Endodermal cell (in vitro differentiated cells): ENCODE measurements at regions not wholly inside any gene's neighbourhood (a gene's known extent, or its start where the extent isn't known, plus 50 kb on each side); places are given as distances from the start of the nearest gene placed in this dataset.

Experiments
- DNase-seq: peaks from one replicate; pipeline ENCODE4 v3.0.0-alpha.2; 2017
- H3K27ac ChIP-seq: 2 replicates; pipeline ENCODE4 v1.5.1; 2013; ENCODE audit warnings: mild to moderate bottlenecking, low read depth, low read length, moderate library complexity
- H3K27me3 ChIP-seq: 2 replicates; pipeline ENCODE4 v1.6.1; 2013; ENCODE audit warnings: mild to moderate bottlenecking, low read length, moderate library complexity; ENCODE audit not compliant: insufficient read depth, control insufficient read depth, poor library complexity, severe bottlenecking
- H3K36me3 ChIP-seq: 2 replicates; pipeline ENCODE4 v1.7.0; 2013; ENCODE audit warnings: mild to moderate bottlenecking, low read length, moderate library complexity; ENCODE audit not compliant: control insufficient read depth, insufficient read depth
- H3K4me1 ChIP-seq: one replicate; pipeline ENCODE4 v1.7.0; 2013; ENCODE audit warnings: low read length; ENCODE audit not compliant: control insufficient read depth, insufficient read depth
- H3K4me3 ChIP-seq: 2 replicates; pipeline ENCODE4 v1.5.1; 2013; ENCODE audit warnings: mild to moderate bottlenecking, low read length, moderate library complexity
- H3K9ac ChIP-seq: 2 replicates; pipeline ENCODE4 v1.6.1; 2013; ENCODE audit warnings: mild to moderate bottlenecking, low read length, moderate library complexity; ENCODE audit not compliant: poor library complexity, severe bottlenecking; ENCODE audit errors: extremely low read depth
- H3K9me3 ChIP-seq: 2 replicates; pipeline ENCODE4 v1.6.1; 2013; ENCODE audit warnings: mild to moderate bottlenecking, low read length, moderate library complexity; ENCODE audit not compliant: control insufficient read depth
- H3K27ac Mint-ChIP-seq: 2 replicates; pipeline ENCODE4 v1.8.0; 2020; ENCODE audit warnings: mixed read lengths
- H3K27me3 Mint-ChIP-seq: 2 replicates; pipeline ENCODE4 v1.8.0; 2021; ENCODE audit warnings: mild to moderate bottlenecking, mixed read lengths; ENCODE audit not compliant: insufficient read depth
- H3K36me3 Mint-ChIP-seq: 2 replicates; pipeline ENCODE4 v1.8.0; 2020; ENCODE audit warnings: low read depth, mixed read lengths
- H3K4me1 Mint-ChIP-seq: 2 replicates; pipeline ENCODE4 v1.8.0; 2020; ENCODE audit warnings: mixed read lengths
- H3K4me3 Mint-ChIP-seq: 2 replicates; pipeline ENCODE4 v1.8.0; 2020; ENCODE audit warnings: mild to moderate bottlenecking, moderate library complexity, mixed read lengths
- H3K9me3 Mint-ChIP-seq: 2 replicates; pipeline ENCODE4 v1.8.0; 2020; ENCODE audit warnings: mild to moderate bottlenecking, mixed read lengths
- WGBS, 2 experiments: methylation state at CpG; one replicate each; pipeline versions ENCODE4 v1.1.5 to v1.1.7; 2013; ENCODE audit warnings: missing lambda C conversion rate in 2 of 2, mixed read lengths in 1 of 2; ENCODE audit not compliant: insufficient coverage in 1 of 2, insufficient read length in 1 of 2; 5-methylcytosine and 5-hydroxymethylcytosine counted together
- TF ChIP-seq, protein P1 (sequence below): fragments of 200-600 bp; sonication (generic); conservative IDR thresholded peaks from 2 replicates; pipeline ENCODE4 v1.5.0; 2021; ENCODE audit warnings: antibody characterized with exemption, mild to moderate bottlenecking

GRCh38 chr12:125286005-125286727, 220.9 kb downstream of the AACS start:
- 89 to 95% methylated on average over 4 to 7 of the region's 7 CpGs for WGBS, 2 experiments
- H3K9me3 Mint-ChIP-seq = peaks cover 5% of the 10 kb centered on the region

DNA sequence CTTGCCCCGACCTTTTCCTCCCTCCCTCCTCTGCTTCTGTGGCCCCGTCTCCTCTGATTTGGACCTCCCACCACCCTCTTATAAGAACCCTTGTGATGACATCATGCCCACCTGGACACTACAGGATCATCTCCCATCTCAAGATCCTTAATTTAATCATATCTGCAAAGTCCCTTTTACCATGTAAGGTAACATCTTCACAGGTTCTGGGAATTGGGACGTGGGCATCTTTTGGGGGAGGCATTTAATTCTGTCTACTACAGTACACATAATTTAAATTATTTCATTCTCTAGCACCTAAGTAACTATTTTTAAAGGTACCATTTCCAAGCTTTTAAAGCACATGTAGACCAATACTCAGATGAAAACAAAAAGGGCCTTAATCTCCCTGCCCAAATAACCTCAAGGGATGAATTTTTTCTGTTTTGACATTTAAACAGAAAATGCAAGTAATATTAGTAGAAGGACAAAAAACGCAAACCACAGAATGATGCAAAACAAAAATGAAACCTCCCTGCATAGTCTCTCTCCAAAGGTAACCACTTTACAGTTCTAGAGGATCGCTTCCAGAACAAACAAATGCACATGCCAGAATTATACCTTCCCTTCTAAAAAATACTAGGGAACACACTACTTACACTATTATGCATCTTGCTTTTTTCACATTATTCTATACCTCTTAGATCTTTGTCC, 222.1 kb downstream of the AACS start:
- WGBS, 2 experiments = 88 to 89% methylated on average over 3 to 5 of the region's 5 CpGs
- Mint-ChIP-seq H3K36me3 (peaks cover 4% of the 10 kb centered on the region), H3K27me3 (peaks cover 11% of the 10 kb centered on the region), H3K4me1 (no peaks in the 10 kb centered on the region), H3K9me3 (peaks cover 5% of the 10 kb centered on the region), H3K4me3 (no peak overlapping the region), H3K27ac (no peak overlapping the region)
- Histone ChIP-seq H3K36me3 (no peaks in the 10 kb centered on the region), H3K27me3 (peaks cover 8% of the 10 kb centered on the region), H3K27ac (no peak overlapping the region), H3K9me3 (no peaks in the 10 kb centered on the region), H3K4me3 (no peak overlapping the region), H3K9ac (no peak overlapping the region), H3K4me1 (no peaks in the 10 kb centered on the region)
- TF ChIP-seq, protein P1, sequence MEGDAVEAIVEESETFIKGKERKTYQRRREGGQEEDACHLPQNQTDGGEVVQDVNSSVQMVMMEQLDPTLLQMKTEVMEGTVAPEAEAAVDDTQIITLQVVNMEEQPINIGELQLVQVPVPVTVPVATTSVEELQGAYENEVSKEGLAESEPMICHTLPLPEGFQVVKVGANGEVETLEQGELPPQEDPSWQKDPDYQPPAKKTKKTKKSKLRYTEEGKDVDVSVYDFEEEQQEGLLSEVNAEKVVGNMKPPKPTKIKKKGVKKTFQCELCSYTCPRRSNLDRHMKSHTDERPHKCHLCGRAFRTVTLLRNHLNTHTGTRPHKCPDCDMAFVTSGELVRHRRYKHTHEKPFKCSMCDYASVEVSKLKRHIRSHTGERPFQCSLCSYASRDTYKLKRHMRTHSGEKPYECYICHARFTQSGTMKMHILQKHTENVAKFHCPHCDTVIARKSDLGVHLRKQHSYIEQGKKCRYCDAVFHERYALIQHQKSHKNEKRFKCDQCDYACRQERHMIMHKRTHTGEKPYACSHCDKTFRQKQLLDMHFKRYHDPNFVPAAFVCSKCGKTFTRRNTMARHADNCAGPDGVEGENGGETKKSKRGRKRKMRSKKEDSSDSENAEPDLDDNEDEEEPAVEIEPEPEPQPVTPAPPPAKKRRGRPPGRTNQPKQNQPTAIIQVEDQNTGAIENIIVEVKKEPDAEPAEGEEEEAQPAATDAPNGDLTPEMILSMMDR = no peak
- DNase-seq = no peak

More at GRCh38 chr12:125286005-125286727, 220.9 kb downstream of the AACS start:
- H3K9ac ChIP-seq = no peak overlapping the region
- peaks cover 4% of the 10 kb centered on the region for H3K36me3 Mint-ChIP-seq
- H3K4me1 ChIP-seq = no peaks in the 10 kb centered on the region
- peaks cover 11% of the 10 kb centered on the region for H3K27me3 ChIP-seq
- H3K4me3 ChIP-seq = no peak overlapping the region
- H3K36me3 ChIP-seq = no peaks in the 10 kb centered on the region
- no peak overlapping the region for H3K27ac Mint-ChIP-seq
- no peak overlapping the region for H3K27ac ChIP-seq
- H3K4me1 Mint-ChIP-seq = peaks cover 3% of the 10 kb centered on the region
- no peak for DNase-seq
- no peak overlapping the region for H3K4me3 Mint-ChIP-seq
- H3K9me3 ChIP-seq = no peaks in the 10 kb centered on the region
- H3K27me3 Mint-ChIP-seq = peaks cover 15% of the 10 kb centered on the region
- TF ChIP-seq, protein P1 = no peak

GRCh38 chr12:125288931-125289928, 224.0 kb downstream of the AACS start:
- Mint-ChIP-seq H3K9me3 (peaks cover 7% of the 10 kb centered on the region), H3K36me3 (peaks cover 4% of the 10 kb centered on the region), H3K4me1 (no peaks in the 10 kb centered on the region), H3K27me3 (peaks cover 3% of the 10 kb centered on the region), H3K4me3 (no peak overlapping the region), H3K27ac (no peak overlapping the region)
- H3K27ac ChIP-seq = no peak overlapping the region
- no peaks in the 10 kb centered on the region for H3K4me1 ChIP-seq
- DNase-seq = no peak
- no peaks in the 10 kb centered on the region for H3K36me3 ChIP-seq
- 87 to 92% methylated on average over 3 to 7 of the region's 7 CpGs for whole genome bisulfite sequencing, 2 experiments
- H3K27me3 ChIP-seq = no peaks in the 10 kb centered on the region
- H3K9me3 ChIP-seq = no peaks in the 10 kb centered on the region
- TF ChIP-seq, protein P1 = no peak
- H3K9ac ChIP-seq = no peak overlapping the region
- H3K4me3 ChIP-seq = no peak overlapping the region
